H1 (cell line): ENCODE measurements at regions not wholly inside any gene's neighbourhood (a gene's known extent, or its start where the extent isn't known, plus 50 kb on each side); places are given as distances from the start of the nearest gene placed in this dataset.
A peak's percentile ranks its signal among the peaks of the same experiment; 100 is the strongest.

Experiments used
- CTCF ChIA-PET: fragments of 300-600 bp; sonication (Branson Sonifier 250); formaldehyde crosslinking; loops from one replicate; lab custom pipeline; 2021; ENCODE audit not compliant: partially characterized antibody; lab: Charles Lee
- POLR2A ChIA-PET: fragments of 300-600 bp; sonication (Branson Sonifier 250); formaldehyde crosslinking; loops from one replicate; lab custom pipeline; 2021; ENCODE audit warnings: inconsistent platforms; ENCODE audit not compliant: partially characterized antibody; lab: Charles Lee
- DNase-seq, 2 experiments: peaks; one replicate each; pipeline versions ENCODE4 v3.0.0 to v3.0.0-alpha.2; 2010 to 2022; ENCODE audit warnings: low spot score in 2 of 2, low read depth in 1 of 2, mixed read lengths in 1 of 2
- FAIRE-seq: peaks from 2 replicates; lab custom pipeline; 2011; peaks lifted over from hg19 to GRCh38; lab: Jason Lieb, UNC
- H2AFZ ChIP-seq: 2 replicates; pipeline ENCODE4 v1.8.1; 2012; ENCODE audit warnings: low read length, inconsistent platforms
- H2AK5ac ChIP-seq: 2 replicates; pipeline ENCODE4 v1.6.1; 2013; ENCODE audit warnings: low read depth, low read length
- H2BK120ac ChIP-seq: replicated peaks from 2 replicates; pipeline ENCODE3; 2013; ENCODE audit warnings: low read depth, low read length, inconsistent platforms
- H2BK12ac ChIP-seq: 2 replicates; pipeline ENCODE4 v1.6.1; 2013; ENCODE audit warnings: low read depth, low read length
- H2BK15ac ChIP-seq: 2 replicates; pipeline ENCODE4 v1.6.1; 2013; ENCODE audit warnings: low read length
- H2BK20ac ChIP-seq: 2 replicates; pipeline ENCODE4 v1.6.1; 2013; ENCODE audit warnings: low read length
- H2BK5ac ChIP-seq: 2 replicates; pipeline ENCODE4 v1.6.1; 2013; ENCODE audit warnings: low read depth, low read length
- H3K14ac ChIP-seq: 2 replicates; pipeline ENCODE4 v1.6.1; 2013; ENCODE audit warnings: inconsistent platforms; ENCODE audit not compliant: insufficient read length
- H3K18ac ChIP-seq: 2 replicates; pipeline ENCODE4 v1.6.1; 2013; ENCODE audit warnings: low read length; ENCODE audit errors: extremely low read depth
- H3K23ac ChIP-seq: 2 replicates; pipeline ENCODE4 v1.6.1; 2013; ENCODE audit warnings: inconsistent platforms; ENCODE audit not compliant: insufficient read length
- H3K23me2 ChIP-seq: 2 replicates; pipeline ENCODE4 v1.6.1; 2013; ENCODE audit warnings: low read depth, low read length
- H3K27ac ChIP-seq: 2 replicates; pipeline ENCODE4 v1.6.1; 2011; ENCODE audit warnings: low read depth, low read length, inconsistent platforms
- H3K27me3 ChIP-seq, 4 experiments: replicated peaks in 1 of 4; 1 replicate in 1 of 4; 2 replicates in 3 of 4; pipeline versions ENCODE4 v1.6.1 to v1.8.1; 2011 to 2013; ENCODE audit warnings: low read length in 3 of 4, mild to moderate bottlenecking in 3 of 4, inconsistent platforms in 2 of 4, mixed read lengths in 2 of 4, moderate library complexity in 1 of 4; ENCODE audit not compliant: control insufficient read depth in 3 of 4, insufficient read depth in 3 of 4; ENCODE audit errors: extremely low read depth in 1 of 4
- H3K36me3 ChIP-seq, 4 experiments: 2 replicates each; pipeline versions ENCODE4 v1.6.1 to v1.8.1; 2011 to 2013; ENCODE audit warnings: mild to moderate bottlenecking in 4 of 4, low read length in 3 of 4, moderate library complexity in 2 of 4, control low read depth in 1 of 4, inconsistent platforms in 1 of 4; ENCODE audit not compliant: insufficient read depth in 4 of 4, control insufficient read depth in 2 of 4
- H3K4ac ChIP-seq: replicated peaks from 2 replicates; pipeline ENCODE3; 2013; ENCODE audit warnings: low read length, low read depth, mixed read lengths, inconsistent platforms; ENCODE audit not compliant: insufficient read length
- H3K4me1 ChIP-seq, 4 experiments: replicated peaks in 1 of 4; 1 replicate in 1 of 4; 2 replicates in 3 of 4; pipeline versions ENCODE4 v1.6.1 to v1.8.1; 2011 to 2013; ENCODE audit warnings: low read length in 3 of 4, inconsistent platforms in 2 of 4, mixed read lengths in 1 of 4; ENCODE audit not compliant: insufficient read depth in 4 of 4, control insufficient read depth in 3 of 4
- H3K4me2 ChIP-seq, 2 experiments: 2 replicates each; pipeline versions ENCODE4 v1.6.1 to v1.8.1; 2011 to 2013; ENCODE audit warnings: low read depth in 2 of 2, low read length in 2 of 2, control low read depth in 1 of 2, inconsistent platforms in 1 of 2, mild to moderate bottlenecking in 1 of 2; ENCODE audit not compliant: insufficient read depth in 1 of 2
- H3K4me3 ChIP-seq, 4 experiments: fragments of 200-600, 300-600 bp in 1 of 4; sonication (generic), shearing (Covaris generic), sonication (Bioruptor Twin) in 1 of 4; 2 replicates each; pipeline versions ENCODE4 v1.5.1 to v1.8.1; 2011 to 2016; ENCODE audit warnings: low read length in 4 of 4, low read depth in 3 of 4, control low read depth in 2 of 4, inconsistent platforms in 2 of 4, mild to moderate bottlenecking in 2 of 4, mixed read lengths in 1 of 4, moderate library complexity in 1 of 4; ENCODE audit not compliant: insufficient read depth in 2 of 4; ENCODE audit errors: extremely low read depth in 1 of 4
- H3K56ac ChIP-seq: replicated peaks from 2 replicates; pipeline ENCODE3; 2013; ENCODE audit warnings: low read depth, mild to moderate bottlenecking, mixed read lengths, low read length, inconsistent platforms; ENCODE audit not compliant: insufficient read length
- H3K79me1 ChIP-seq: 2 replicates; pipeline ENCODE4 v1.6.1; 2013; ENCODE audit warnings: low read depth, low read length, control low read depth
- H3K79me2 ChIP-seq, 2 experiments: 2 replicates each; pipeline versions ENCODE4 v1.6.1 to v1.8.1; 2012 to 2013; ENCODE audit warnings: low read length in 2 of 2, mild to moderate bottlenecking in 2 of 2, inconsistent platforms in 1 of 2; ENCODE audit not compliant: insufficient read depth in 2 of 2, control insufficient read depth in 1 of 2
- H3K9ac ChIP-seq, 4 experiments: replicated peaks in 1 of 4; 1 replicate in 1 of 4; 2 replicates in 3 of 4; pipeline versions ENCODE4 v1.6.1 to v1.8.1; 2011 to 2013; ENCODE audit warnings: low read depth in 3 of 4, low read length in 3 of 4, control low read depth in 2 of 4, mild to moderate bottlenecking in 2 of 4, moderate library complexity in 2 of 4, inconsistent platforms in 1 of 4; ENCODE audit errors: extremely low read depth in 1 of 4
- H3K9me3 ChIP-seq, 2 experiments: 2 replicates each; pipeline versions ENCODE4 v1.6.1 to v1.8.1; 2012 to 2013; ENCODE audit warnings: mild to moderate bottlenecking in 2 of 2, moderate library complexity in 2 of 2, control low read depth in 1 of 2, inconsistent platforms in 1 of 2, low read depth in 1 of 2, low read length in 1 of 2, mixed read lengths in 1 of 2; ENCODE audit not compliant: insufficient read depth in 2 of 2
- H4K20me1 ChIP-seq, 2 experiments: replicated peaks in 1 of 2; 2 replicates each; pipeline versions ENCODE3 to v1.8.1; 2011 to 2013; ENCODE audit warnings: inconsistent platforms in 2 of 2, low read length in 2 of 2, mild to moderate bottlenecking in 1 of 2; ENCODE audit not compliant: insufficient read depth in 2 of 2, control insufficient read depth in 1 of 2
- H4K5ac ChIP-seq: 2 replicates; pipeline ENCODE4 v1.6.1; 2013; ENCODE audit warnings: low read length, low read depth, mixed read lengths, inconsistent platforms; ENCODE audit not compliant: insufficient read length
- H4K8ac ChIP-seq: 2 replicates; pipeline ENCODE4 v1.8.0; 2013; ENCODE audit warnings: mild to moderate bottlenecking, moderate library complexity, low read length, inconsistent platforms; ENCODE audit not compliant: insufficient read depth; ENCODE audit errors: extremely low read depth
- H4K91ac ChIP-seq: replicated peaks from 2 replicates; pipeline ENCODE3; 2013; ENCODE audit warnings: low read length, mixed read lengths, inconsistent platforms; ENCODE audit not compliant: insufficient read length
- ATF3 ChIP-seq: IDR thresholded peaks from 2 replicates; pipeline ENCODE4 v1.6.1; 2011; ENCODE audit warnings: low read depth, mild to moderate bottlenecking, low read length; ENCODE audit not compliant: insufficient read depth
- CTCF ChIP-seq, 3 experiments: IDR thresholded peaks; 1 replicate in 2 of 3; 2 replicates in 1 of 3; pipeline versions ENCODE4 v1.5.1 to v1.6.1; 2011; ENCODE audit warnings: low read length in 3 of 3, mild to moderate bottlenecking in 3 of 3, inconsistent platforms in 2 of 3, low read depth in 1 of 3, moderate library complexity in 1 of 3; ENCODE audit not compliant: insufficient read depth in 1 of 3; ENCODE audit errors: control extremely low read depth in 1 of 3
- RAD21 ChIP-seq, 2 experiments: IDR thresholded peaks in 1 of 2; conservative IDR thresholded peaks in 1 of 2; 2 replicates each; pipeline ENCODE4 v1.6.1; 2011; ENCODE audit warnings: low read depth in 2 of 2, low read length in 2 of 2, improper control_type of control experiment in 1 of 2, inconsistent platforms in 1 of 2, mild to moderate bottlenecking in 1 of 2, moderate library complexity in 1 of 2
- WGBS, 2 experiments: shearing (Covaris generic) in 1 of 2; methylation state at CpG; one replicate each; pipeline versions ENCODE4 v1.1.6 to v1.1.7; 2013 to 2015; ENCODE audit warnings: low lambda C conversion rate in 2 of 2, mixed read lengths in 2 of 2, inconsistent platforms in 1 of 2, low coverage in 1 of 2, missing lambda C conversion rate in 1 of 2; ENCODE audit not compliant: insufficient replicate concordance in 2 of 2, insufficient coverage in 1 of 2, insufficient read length in 1 of 2; ENCODE audit errors: extremely low coverage in 1 of 2, missing lambda C conversion rate in 1 of 2; 5-methylcytosine and 5-hydroxymethylcytosine counted together

- Histone ChIP-seq H3K27ac (no peak overlapping the region), H4K8ac (no peak overlapping the region), H2BK15ac (no peak overlapping the region), H2BK5ac (no peak overlapping the region), H3K9ac (no peak overlapping the region), H3K79me2 (no peaks in the 10 kb centered on the region), H3K36me3 (no peaks in the 10 kb centered on the region), H3K4me1 (peaks cover 0 to 5% (median 3%) of the 10 kb centered on the region in 4 experiments; a peak in 2 of 7 replicates), H3K4ac (no peak overlapping the region), H3K18ac (no peak overlapping the region), H3K9me3 (no peaks in the 10 kb centered on the region; a peak in 1 of 4 replicates), H2AK5ac (no peak overlapping the region), H2BK12ac (no peak overlapping the region), H3K56ac (no peak overlapping the region), H4K5ac (no peak overlapping the region), H2BK20ac (no peak overlapping the region), H3K27me3 (no peaks in the 10 kb centered on the region), H4K20me1 (no peaks in the 10 kb centered on the region), H3K4me3 (no peak overlapping the region), H3K14ac (no peak overlapping the region), H3K23ac (no peak overlapping the region), H3K4me2 (no peak overlapping the region), H3K23me2 (no peaks in the 10 kb centered on the region)
- ChIA-PET POLR2A (no interaction called here), CTCF (interaction anchor here (1.2 to 1.3 kb wide), 2 partner anchors 181 to 185 kb away, joined by 3 read pairs; no protein-coding TSS in a partner anchor)
- no peak for DNase-seq
- 87% methylated on average over 5 of the region's 5 CpGs; no CpG with 5 or more reads in 1 of the 2 experiments for WGBS, 2 experiments
- peak; percentile 24 for FAIRE-seq
- TF ChIP-seq CTCF (IDR thresholded peaks at IDR 0.05; ENCODE audit: control extremely low read depth in 1 of 3, insufficient read depth in 1 of 3, low read depth in 1 of 3, low read length in 3 of 3) (peak in 2 of 3 experiments; percentile 23 to 25; a peak in 3 of 4 replicates), RAD21 (IDR thresholded peaks at IDR 0.05 in 1 of 2, conservative IDR thresholded peaks at IDR 0.05 in 1 of 2; ENCODE audit: low read depth in 2 of 2, low read length in 2 of 2) (peak; percentile 53 to 62), ATF3 (no peak)
- TF ChIP-seq, all 59 proteins: peak for 2
- Histone ChIP-seq H2BK120ac (no peak overlapping the region), H3K79me1 (no peaks in the 10 kb centered on the region), H4K91ac (no peak overlapping the region), H2AFZ (no peak overlapping the region)
These were observed 310.8 kb downstream of the DRD1 start for GRCh38 chr5:175133185-175133584.
